ENCODE measurements at regions not wholly inside any gene's neighbourhood (a gene's known extent, or its start where the extent isn't known, plus 50 kb on each side); places are given as distances from the start of the nearest gene placed in this dataset.

GRCh38 chr4:144495944-144496343, 150.0 kb upstream of the HHIP start:
- DNase-seq = no peak

GRCh38 chr4:144499777-144500176, 146.2 kb upstream of the HHIP start:
- DNase-seq = no peak

GRCh38 chr4:144501231-144501780, 144.7 kb upstream of the HHIP start:
- DNase-seq = no peak

- DNase-seq = no peak
Observed at GRCh38 chr4:144504883-144505282, 141.1 kb upstream of the HHIP start.

- no peak for DNase-seq
Observed at GRCh38 chr4:144507311-144508101, 138.4 kb upstream of the HHIP start.

- DNase-seq = no peak
Observed at GRCh38 chr4:144509088-144510015, 136.6 kb upstream of the HHIP start.

- DNase-seq = no peak
Observed at GRCh38 chr4:144514736-144515135, 131.2 kb upstream of the HHIP start.

- DNase-seq = no peak
Observed at GRCh38 chr4:144518181-144518895, 127.6 kb upstream of the HHIP start.

GRCh38 chr4:144531841-144532240, 114.1 kb upstream of the HHIP start:
- no peak for DNase-seq

GRCh38 chr4:144547678-144548298, 98.2 kb upstream of the HHIP start:
- no peak for DNase-seq

GRCh38 chr4:144556636-144557035, 89.3 kb upstream of the HHIP start:
- no peak for DNase-seq

GRCh38 chr4:144557404-144557803, 88.6 kb upstream of the HHIP start:
- DNase-seq = no peak

- no peak for DNase-seq
Observed at GRCh38 chr4:144562019-144562705, 83.8 kb upstream of the HHIP start.

GRCh38 chr4:144564358-144564757, 81.6 kb upstream of the HHIP start:
- no peak for DNase-seq

- no peak for DNase-seq
Observed at GRCh38 chr4:144565527-144566195, 80.3 kb upstream of the HHIP start.

- no peak for DNase-seq
Observed at GRCh38 chr4:144572660-144573059, 73.3 kb upstream of the HHIP start.

GRCh38 chr4:144574000-144574399, 72.0 kb upstream of the HHIP start:
- no peak for DNase-seq

- DNase-seq = no peak
Observed at GRCh38 chr4:144574509-144574908, 71.4 kb upstream of the HHIP start.

GRCh38 chr4:144575181-144575580, 70.8 kb upstream of the HHIP start:
- DNase-seq = no peak

GRCh38 chr4:144578681-144579080, 67.3 kb upstream of the HHIP start:
- no peak for DNase-seq

- DNase-seq = no peak
Observed at GRCh38 chr4:144579411-144580030, 66.4 kb upstream of the HHIP start.
